Skeletal muscle cell (primary cell): ENCODE measurements at regions not wholly inside any gene's neighbourhood (a gene's known extent, or its start where the extent isn't known, plus 50 kb on each side); places are given as distances from the start of the nearest gene placed in this dataset.
A peak's percentile ranks its signal among the peaks of the same experiment; 100 is the strongest.

Experiments
- DNase-seq: peaks from one replicate; pipeline ENCODE4 v3.0.0-alpha.2; 2010; ENCODE audit warnings: low read depth
- H3K4me3 ChIP-seq: 2 replicates; pipeline ENCODE4 v1.5.1; 2011; ENCODE audit warnings: low read depth, mild to moderate bottlenecking, control low read depth, low read length, moderate library complexity

DNA sequence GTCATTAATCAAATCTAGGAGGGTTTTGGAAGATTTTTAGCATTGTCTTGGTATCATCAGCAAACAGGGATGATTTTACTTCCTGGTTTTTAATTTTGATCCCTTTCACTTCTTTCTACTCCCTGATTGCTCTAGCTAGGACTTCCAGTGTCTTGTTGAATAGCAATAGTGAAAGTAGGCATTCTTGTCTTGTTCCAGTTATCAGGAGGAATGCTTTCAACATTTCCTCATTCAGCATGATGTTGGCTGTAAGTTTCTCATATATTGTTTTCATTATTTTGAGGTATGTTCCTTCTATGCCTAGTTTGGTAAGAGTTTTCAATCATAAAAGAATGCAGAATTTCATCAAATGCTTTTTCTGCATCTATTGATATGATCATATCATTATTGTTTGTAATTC is 244.2 kb upstream of the CLEC14A start:
- H3K4me3 ChIP-seq = no peak overlapping the region
- DNase-seq = no peak

DNA sequence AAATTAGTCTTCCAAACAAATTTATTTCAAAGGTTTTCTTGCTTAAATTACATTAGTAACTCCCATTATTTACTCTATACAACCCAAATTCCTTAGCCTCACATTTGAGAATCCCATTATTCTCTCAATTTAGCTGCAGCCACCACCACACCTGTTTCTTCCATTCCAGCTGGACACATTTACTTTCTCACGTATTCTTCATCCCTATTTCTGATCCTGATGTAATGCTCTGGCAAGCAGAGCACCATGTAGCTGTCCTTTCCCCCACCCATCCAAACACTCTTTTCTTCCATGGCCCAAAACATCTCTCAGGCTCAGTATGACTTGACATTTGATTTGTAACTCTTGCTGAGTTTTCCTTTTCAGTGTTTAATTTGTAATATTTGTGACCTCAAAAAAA is 240.2 kb upstream of the CLEC14A start:
- no peak overlapping the region for H3K4me3 ChIP-seq
- no peak for DNase-seq

DNA sequence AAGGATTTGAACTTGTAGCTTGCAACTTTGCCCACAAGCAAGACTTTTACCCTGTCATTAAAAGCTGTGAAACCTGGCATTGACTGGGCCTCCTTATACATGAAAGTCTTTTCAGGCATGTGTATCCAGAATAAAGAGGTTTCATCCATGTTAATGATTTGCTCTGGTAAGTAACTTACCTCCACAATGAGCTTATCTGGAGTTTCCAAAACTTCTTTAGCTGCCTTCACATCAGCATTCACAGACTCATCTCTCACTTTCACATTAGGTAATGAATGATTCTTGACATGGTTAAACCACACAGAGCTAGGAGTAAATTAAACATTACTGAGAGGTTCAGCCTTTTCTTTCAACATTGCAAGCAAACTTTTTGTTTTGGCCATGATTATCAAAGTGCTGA is 234.4 kb upstream of the CLEC14A start:
- no peak for DNase-seq
- no peak overlapping the region for H3K4me3 ChIP-seq

DNA sequence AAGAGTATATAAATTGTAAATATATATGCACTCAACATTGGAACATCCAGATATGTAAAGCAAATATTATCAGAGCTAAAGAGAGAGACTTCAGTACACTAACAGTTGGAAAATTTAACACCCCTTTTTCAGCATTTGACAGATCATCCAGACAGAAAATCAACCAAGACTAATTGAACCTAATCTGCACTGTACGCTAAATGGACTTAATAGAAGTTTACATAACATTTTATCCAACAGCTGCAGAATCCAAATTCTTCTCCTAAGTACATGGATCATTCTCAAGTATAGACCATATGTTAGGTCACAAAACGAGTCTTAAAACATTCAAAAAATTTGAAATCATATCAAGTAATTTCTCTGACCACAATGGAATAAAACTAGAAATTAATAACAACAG is 229.1 kb upstream of the CLEC14A start:
- DNase-seq = no peak
- H3K4me3 ChIP-seq = no peak overlapping the region

DNA sequence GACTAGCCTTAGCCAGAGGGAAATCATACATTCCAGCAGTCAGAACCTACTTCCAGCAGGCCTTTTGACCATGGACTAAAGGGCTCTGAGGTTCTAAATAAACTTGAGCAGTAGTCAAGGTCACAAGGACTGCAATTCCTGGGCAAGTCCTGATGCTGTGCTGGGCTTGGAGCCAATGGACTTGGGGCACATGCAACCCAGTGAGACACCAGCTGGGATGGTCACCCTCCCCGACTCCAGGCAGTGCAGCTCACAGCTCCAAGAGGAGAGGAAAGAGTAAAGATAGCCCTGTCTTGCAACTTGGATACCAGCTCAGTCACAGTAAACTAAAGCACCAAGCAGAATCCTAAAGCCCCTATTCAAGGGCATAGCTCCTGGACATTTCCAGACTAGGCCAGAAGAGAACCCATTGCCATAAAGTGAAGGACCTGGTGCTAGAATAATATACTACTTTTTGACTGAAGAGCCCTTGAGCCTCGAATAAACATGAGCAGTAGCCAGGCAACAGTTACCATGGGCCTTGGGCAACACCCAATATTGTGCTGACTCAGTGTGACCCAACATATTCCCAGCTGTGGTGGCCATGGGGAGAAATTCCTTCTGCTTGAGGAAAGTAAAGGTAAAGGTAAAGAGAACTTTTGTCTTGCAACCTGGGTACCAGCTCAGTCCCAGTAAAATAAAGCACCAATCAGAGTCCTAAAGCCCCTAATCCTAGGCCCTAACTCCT is 226.2 kb upstream of the CLEC14A start:
- DNase-seq = peak; percentile 12

GRCh38 chr14:38469156-38469555 is 213.3 kb upstream of the CLEC14A start:
- DNase-seq = peak; percentile 61
- no peak overlapping the region for H3K4me3 ChIP-seq

More for the DNA sequence above, 226.2 kb upstream of the CLEC14A start:
- H3K4me3 ChIP-seq = no peak overlapping the region

DNA sequence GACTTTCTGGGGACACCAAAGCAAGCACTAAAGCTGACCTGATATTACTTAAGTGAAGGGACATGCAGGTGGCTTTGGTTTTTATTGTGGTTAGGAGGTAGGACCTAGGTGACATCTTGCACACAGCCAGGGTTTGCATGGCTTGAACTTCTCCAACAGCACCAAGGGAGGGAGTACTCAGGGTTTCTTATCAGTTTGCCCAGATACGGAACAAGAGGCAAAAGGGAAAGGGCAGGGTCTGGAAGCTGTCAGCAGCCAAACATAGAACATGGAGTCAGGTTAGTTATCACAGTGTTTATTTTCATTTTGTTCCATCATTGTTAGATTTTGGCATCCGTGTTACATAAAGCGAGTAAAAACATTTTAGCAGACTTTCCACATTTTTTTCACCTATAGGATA is 186.3 kb upstream of the CLEC14A start:
- no peak for DNase-seq
- H3K4me3 ChIP-seq = no peak overlapping the region

DNA sequence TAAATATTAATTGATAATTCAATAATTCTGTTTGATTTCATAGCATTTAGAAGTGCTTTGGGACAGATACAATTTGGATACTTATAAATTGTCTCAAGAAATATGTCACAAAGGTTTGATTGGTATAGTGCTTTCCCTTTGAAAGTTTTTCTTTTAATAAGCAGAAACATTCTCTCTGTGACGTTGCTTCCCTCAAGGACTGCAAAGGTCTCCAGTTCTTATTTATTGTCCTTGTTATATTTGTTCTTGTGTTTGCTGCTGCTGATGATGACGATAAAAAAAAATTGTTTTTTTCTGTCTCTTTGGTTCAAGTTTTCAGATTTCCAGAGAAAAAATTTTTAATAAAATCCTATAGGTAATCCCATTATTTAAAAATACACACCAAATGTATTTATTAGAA is 176.3 kb upstream of the CLEC14A start:
- DNase-seq = no peak
- H3K4me3 ChIP-seq = no peak overlapping the region

GRCh38 chr14:38431156-38431555 is 175.3 kb upstream of the CLEC14A start:
- no peak overlapping the region for H3K4me3 ChIP-seq
- no peak for DNase-seq

DNA sequence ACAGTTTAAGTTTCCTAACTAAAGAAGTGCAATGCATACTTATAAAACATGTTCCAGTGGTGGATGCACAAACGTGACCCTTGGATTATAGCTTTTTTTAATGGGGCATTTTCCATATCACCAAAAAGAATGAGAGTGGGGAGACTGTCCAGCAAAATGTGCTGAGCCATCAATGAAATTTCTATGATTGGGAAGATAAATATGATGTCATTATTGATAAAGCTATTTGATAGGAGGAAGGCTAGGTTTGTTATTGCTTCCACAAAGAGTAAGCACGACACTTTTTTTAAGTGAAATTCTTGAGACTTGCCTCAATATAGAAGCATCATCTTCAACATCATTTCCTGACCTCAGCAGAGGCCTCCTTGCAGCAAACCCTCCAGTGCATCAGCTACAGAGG is 174.6 kb upstream of the CLEC14A start:
- no peak for DNase-seq
- no peak overlapping the region for H3K4me3 ChIP-seq

DNA sequence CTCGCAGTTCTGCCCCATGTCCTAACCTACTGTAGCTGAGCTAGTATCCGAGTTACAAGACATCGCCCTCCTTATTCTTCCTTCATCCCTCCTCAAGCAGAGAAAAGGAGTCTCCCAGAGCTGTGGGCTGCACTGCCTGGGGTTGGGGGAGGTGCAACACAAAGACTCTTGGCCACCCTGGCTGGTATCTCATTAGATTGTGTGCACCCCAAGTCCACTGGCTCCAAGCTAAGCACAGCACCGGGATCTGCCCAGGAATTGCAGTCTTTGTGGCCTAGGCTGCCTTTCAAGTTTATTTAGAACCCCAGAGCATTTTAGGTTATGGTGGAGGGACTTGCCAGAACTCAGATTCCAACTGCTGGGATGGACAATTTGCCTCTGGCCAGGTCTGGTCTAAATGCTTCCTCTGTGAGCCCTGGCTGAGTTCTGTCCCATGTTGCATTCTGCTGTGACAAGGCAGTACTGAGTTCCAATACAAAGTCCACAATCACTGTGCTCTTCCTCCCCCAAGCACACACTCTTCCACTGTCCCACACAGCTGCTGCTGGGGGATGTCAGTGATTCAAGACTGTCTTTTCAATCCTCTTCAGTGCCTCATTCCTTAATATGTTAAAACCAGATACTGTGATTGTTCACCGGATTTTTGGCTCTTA is 169.6 kb upstream of the CLEC14A start:
- DNase-seq = no peak
- H3K4me3 ChIP-seq = no peak overlapping the region

DNA sequence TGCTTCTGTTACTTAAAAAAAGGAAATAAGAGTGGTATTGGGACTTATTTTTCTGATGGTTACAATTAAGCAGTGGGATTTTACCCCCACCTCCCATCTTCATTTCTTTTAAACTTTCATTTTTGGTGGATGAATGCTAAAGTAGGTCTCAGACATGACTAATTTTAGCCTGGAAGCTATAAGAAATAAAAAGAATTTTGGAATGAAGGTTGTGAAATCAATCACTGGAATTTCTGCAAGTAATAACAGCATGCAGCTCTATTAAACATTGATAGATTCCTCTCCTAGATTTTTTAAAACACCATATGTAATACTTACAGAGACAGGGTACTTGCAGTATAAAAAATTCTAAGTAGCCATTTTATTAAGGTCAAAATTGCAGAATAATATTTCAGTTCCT is 164.2 kb upstream of the CLEC14A start:
- no peak for DNase-seq

DNA sequence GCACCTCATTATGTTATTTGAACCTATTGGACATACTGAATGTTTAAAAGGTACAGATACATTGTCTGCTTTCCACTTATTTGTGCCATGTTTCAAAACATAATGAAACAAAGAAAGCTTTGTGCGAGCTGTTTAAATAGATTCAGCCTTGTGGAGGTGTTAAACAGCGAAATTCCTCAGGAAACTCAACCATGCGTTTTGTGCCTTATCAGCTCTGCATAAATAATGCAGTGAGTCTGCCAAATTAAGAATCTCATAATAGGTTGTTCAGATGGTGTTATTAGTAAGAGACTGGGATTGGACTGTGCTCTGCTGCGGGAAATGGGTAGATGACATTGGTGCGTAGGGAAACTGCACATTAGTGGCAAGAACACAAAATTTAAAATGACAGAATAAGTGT is 163.7 kb upstream of the CLEC14A start:
- no peak overlapping the region for H3K4me3 ChIP-seq
- DNase-seq = no peak

More for the DNA sequence above, 164.2 kb upstream of the CLEC14A start:
- H3K4me3 ChIP-seq = no peak overlapping the region

DNA sequence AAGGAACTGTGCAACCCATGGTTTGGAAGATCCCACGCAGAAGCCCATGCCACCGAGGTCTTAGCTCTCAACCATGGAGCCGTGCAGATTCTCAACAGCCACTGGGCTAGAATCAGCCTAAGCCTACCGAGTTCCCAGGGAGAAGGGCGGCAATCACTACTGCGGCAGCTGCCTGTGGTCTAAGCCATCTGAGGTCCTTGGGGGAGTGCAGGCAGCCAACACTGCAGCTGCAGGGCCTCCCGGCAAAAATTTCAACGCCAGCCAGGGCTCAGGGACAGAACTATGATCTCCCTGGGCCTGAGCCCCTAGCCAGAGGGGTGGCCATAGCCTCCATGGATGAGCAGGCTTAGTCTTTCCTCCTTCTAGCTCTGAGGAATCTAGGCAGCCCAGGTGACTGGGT is 156.8 kb upstream of the CLEC14A start:
- DNase-seq = no peak
- no peak overlapping the region for H3K4me3 ChIP-seq

DNA sequence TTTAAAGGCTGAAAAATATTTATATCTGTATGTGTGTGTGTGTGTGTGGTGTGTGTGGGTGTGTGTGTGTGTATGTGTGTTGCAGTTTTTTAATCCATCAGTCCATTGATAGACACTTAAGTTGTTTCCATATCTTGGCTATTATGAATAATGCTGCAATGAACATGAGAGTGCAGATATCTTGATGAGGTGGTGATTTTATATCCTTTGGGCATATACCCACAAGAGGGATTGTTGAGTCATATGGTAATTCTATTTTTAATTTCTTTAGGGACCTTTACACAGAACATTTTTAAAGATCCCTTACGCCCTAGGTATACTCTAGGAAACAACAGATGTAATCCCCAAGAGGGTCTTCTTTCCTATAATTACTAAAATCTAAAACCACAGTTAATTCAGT is 154.5 kb upstream of the CLEC14A start:
- no peak for DNase-seq
- no peak overlapping the region for H3K4me3 ChIP-seq

DNA sequence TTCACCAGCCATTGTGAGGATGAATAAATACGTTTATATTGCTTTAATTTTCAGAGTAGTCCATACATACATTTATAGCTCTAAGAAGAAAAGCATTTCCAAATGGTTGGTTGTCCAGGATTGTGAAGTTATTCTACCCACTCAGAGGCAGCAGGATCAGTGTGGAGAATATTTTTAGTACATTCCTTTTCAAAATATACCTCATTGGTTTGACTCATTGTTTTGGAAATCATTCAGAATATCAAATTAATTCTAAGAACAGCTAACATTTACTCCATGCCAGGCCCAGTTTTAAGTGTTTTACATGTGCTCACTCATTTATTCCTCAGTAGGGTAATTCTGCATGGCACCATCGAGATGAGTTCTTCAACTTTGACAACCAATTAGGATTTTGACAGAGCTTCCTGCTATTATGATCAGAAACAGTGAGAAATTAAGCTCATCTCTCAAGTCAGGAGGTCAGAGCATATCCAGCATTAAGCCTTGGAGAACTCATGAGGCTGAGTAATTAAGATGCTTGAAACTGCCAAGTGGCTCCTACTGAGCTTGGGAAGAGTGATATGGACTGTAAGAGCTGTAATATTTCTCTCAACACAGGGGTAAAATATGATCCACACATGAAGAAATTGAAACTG is 153.3 kb upstream of the CLEC14A start:
- peak; percentile 30 for DNase-seq
- no peak overlapping the region for H3K4me3 ChIP-seq

DNA sequence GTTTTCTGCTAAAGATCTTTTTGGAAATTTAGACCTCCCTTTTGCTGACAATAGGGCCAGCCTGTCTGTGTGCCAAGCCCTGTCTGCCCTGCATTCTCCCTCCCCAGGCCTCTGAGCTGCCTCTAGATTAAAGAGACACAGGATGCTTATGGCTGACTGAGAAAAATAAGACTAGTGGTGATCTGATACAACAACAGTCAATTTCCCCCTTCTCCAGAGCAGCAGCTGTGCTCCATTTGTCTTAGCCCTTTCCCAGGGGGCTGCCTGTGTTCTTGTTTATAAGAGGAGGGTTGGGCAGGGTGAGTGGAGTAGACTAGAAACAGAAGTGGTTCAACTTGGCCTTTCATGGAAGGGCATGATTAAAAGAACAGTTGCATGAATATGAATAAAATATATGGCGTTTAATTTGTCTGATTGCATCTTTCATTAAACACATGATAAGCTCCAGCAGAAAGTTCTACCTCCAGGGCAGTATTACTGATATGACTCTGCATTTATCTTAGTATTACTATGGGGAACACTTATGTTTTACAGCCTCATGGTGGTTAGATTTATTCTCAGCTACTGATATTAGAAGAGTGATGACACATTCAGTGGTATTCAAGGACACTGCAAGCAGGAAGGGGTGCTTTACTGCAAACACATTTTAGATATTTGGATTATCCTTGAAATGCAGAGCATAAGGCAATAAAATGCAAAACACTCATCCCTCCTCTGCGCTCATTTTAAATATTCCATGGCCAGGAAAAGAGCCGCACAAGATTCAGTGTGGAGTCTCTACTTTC is 150.2 kb upstream of the CLEC14A start:
- no peak overlapping the region for H3K4me3 ChIP-seq
- DNase-seq = peak; percentile 72

GRCh38 chr14:38404616-38405015 is 148.7 kb upstream of the CLEC14A start:
- no peak overlapping the region for H3K4me3 ChIP-seq
- DNase-seq = no peak

DNA sequence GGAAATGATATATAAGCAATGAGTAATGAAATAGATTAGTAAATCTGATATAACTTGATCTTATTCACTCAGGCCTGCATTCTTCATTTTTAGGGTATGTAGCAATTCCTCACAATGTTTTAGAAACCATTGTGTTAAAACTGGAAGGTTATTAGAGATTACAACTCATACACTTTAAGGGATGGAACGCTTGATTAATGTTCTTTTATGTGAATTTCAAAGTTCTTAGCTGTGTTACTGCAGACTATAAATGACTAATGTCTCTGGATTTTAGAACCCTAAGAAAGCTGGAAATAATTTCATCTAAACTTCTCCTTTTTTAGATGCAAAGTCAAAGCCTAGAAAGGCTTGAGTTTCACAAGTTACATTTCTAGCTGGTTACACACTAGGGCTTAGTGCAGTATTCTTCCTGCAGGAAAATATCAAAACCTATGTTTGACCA is 148.2 kb upstream of the CLEC14A start:
- DNase-seq = peak; percentile 75
- no peak overlapping the region for H3K4me3 ChIP-seq

GRCh38 chr14:38400751-38401150 is 144.9 kb upstream of the CLEC14A start:
- no peak for DNase-seq

More at GRCh38 chr14:38400751-38401150, 144.9 kb upstream of the CLEC14A start:
- no peak overlapping the region for H3K4me3 ChIP-seq
